ENCODE measurements at regions not wholly inside any gene's neighbourhood (a gene's known extent, or its start where the extent isn't known, plus 50 kb on each side); places are given as distances from the start of the nearest gene placed in this dataset.

- no peak for DNase-seq
These were observed 966.2 kb upstream of the TMEM132C start for GRCh38 chr12:127300753-127301152.

DNA sequence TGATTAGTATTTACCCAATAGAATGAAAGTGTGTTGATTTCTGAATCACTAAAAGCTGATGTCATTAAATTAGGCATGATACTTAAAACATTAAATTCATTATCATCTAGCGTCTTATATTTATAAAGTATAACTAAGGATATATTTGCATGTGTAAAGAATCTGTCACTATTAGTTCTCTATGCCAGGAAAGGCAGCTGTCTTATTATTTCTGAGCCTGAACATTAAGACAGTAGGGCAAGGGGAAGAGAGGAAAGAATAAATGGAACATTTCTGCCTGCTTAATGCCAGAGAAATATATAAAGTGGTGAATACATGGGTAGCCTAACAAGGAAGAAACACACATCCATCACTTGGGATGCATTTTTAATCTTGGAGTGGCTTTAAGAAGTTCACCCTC, 965.1 kb upstream of the TMEM132C start:
- DNase-seq, result no peak

DNA sequence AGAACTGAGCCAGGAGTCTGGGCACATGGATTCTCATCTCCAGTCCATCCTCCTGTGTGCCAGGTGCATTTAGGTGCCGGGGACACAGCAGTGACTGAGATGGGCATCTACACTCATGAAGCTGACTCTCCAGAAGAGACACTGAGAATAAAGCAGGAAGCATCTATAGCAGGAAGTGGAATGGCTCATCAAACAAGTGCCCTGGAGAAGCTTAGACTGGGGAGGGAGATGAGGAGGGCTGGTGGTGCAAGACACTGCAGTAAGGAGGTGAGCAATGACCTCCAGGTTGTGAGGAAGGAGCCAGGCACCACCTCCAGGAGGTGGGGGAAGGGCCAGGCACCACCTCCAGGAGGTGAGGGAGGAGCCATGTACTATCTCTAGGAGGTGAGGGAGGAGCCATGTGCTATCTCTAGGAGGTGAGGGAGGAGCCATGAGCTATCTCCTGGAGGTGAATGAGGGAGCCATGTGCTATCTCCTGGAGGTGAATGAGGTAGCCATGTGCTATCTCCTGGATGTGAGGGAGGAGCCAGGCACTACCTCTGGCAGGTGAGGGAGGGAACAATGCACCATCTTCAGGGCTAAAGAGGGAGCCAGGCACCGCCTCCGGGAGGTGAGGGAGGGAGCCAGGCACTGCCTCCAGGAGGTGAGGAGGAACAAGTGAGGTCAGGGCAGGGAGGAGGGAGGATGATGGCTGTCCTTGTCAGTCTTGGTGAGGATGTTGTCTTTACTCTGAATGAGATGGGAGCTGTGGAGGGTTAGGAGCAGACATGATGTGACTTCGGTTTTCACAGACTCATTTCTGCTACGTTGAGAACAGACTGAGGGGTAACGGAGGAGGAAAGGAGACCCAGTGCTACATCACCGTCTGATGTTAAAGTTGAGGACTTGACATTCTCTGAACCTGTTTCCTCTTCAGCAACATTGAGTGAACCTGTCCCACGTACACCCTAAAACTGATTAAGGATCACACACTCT, 961.9 kb upstream of the TMEM132C start:
- no peak for DNase-seq

- no peak for DNase-seq
These were observed 960.3 kb upstream of the TMEM132C start for GRCh38 chr12:127306604-127307215.

- DNase-seq, result no peak
These were observed 959.4 kb upstream of the TMEM132C start for GRCh38 chr12:127307528-127307927.

DNA sequence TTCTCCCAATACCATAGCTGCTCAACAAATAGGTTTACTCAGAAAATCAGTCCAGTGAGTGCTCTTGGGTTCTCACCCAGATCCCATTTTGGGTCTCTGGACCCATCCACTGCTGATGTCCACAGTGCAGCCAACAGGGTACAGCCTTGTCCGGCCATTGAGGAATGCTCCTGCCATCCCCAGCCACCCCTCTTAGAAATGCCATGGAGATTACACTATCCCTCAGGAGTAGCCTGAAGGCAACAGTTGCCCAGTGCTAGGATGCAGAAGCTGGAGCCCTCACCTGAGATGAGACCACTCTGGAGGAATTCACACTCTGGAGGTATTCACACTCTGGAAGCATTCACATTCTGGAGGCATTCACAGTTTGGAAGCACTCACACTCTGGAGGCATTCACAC, 958.8 kb upstream of the TMEM132C start:
- no peak for DNase-seq

DNA sequence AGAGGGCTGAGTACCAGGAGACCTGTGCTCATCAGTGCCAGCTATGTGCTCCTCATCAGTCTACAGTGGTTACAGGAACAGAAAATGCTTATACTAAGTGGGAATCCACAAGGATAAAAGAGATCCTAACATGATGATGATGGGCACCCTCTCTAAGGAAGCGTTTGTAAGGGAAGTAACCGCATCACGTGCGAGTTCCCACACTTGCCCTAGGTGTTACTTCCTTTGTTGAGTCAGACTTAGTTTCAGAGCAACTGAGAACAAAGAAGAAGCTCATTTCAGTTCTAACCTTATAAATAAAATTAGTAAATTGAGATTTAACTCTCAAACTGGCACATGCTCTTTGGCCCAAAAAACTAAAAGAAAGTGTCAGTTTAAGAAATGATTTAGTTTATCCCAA, 956.4 kb upstream of the TMEM132C start:
- no peak for DNase-seq

- DNase-seq, result no peak
These were observed 955.1 kb upstream of the TMEM132C start for GRCh38 chr12:127311720-127312364.

- DNase-seq, result no peak
These were observed 942.3 kb upstream of the TMEM132C start for GRCh38 chr12:127324681-127325080.

- DNase-seq, result no peak
These were observed 939.0 kb upstream of the TMEM132C start for GRCh38 chr12:127327986-127328385.

- no peak for DNase-seq
These were observed 938.1 kb upstream of the TMEM132C start for GRCh38 chr12:127328867-127329266.

- no peak for DNase-seq
These were observed 932.6 kb upstream of the TMEM132C start for GRCh38 chr12:127334365-127334764.

DNA sequence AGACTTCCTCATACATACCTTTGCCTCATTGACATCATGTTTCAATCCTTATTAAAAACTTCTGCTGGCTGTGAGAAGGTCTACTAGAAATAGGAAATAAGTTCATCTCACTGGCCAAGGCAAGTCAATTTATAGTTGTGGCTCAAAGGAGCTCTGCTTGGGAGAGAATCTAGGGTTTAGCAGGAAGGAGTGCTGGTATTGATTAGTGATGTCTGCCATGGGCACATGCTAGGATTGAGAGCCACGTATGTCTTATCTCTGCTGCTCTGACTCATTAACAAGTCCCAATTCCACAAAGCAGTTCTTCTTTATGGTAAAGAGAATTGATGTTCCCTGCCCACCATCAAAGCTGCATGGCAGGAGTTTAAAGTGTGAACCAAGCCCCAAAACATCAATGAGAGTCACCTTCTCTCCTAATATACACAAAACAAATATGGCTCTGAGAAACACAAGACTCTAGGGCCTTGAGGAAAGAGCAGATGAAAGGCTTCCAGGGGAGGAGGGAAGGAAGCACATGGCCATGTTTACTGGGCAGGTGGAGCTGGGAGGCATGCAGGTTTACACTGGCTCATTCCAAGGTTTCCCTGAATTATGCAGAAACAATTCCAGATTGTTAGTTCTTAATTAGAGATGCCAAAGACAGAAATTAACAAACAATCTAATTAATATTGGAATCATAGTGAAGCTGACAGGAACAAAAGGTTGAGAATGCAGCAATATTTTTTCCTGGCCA, 931.9 kb upstream of the TMEM132C start:
- DNase-seq, result no peak

DNA sequence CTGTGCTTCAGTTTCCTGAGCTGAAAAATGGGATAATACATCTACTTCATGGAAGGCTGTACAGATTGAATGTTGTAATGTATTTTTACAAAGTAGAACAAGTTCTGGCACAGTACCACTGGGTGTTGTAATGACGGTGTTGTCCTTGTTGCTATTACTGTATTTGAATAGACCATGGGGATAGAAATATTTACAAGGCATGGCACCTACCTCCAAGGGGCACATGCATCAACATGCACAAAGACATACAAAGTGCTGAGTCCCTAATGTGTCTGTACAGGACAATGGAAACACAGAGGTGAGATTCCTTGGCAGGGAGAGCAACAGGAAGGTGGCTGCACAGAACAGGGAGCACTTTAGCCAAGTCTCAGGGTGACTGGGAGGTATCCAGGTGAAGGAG, 930.6 kb upstream of the TMEM132C start:
- no peak for DNase-seq

DNA sequence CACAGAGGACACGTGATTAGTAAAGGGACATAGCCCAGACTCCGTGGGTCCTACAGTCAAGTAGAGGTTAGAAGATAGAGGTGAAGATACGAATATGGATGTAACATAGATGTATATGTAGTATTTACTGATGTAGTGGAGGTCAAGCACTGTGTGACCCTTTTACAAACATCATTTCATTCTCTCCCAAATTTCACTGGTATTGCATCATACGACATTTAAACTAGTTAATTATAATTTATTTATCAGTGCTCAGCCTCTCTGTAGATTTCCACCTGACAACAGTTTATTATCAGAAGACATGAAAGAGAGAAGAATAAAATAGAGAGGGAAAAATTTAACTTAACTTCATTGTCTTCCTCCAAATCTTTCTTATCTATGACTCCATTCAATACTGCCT, 927.9 kb upstream of the TMEM132C start:
- no peak for DNase-seq

GRCh38 chr12:127340381-127340780, 926.6 kb upstream of the TMEM132C start:
- no peak for DNase-seq

DNA sequence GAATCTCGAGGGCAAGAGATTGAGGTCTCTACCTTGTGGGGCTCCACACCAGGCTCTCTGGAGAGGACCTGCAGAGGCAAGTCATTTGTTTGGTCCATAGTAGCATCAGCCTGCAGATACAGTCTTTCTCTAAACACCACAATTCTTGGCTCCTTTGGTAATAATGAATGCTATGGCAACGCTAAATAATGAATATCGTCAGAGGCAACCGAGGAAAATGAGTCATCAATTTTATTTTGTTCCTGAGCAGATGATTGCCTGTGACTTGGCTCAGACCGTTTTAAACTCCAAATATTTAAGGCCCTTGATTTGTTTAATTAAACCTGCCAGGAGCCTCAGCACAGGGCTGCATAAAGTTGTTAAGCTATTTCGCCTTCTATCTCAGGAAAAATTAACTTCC, 924.1 kb upstream of the TMEM132C start:
- no peak for DNase-seq

- no peak for DNase-seq
These were observed 923.0 kb upstream of the TMEM132C start for GRCh38 chr12:127343940-127344339.

- DNase-seq, result no peak
These were observed 915.4 kb upstream of the TMEM132C start for GRCh38 chr12:127351481-127352010.

GRCh38 chr12:127355061-127355841, 911.7 kb upstream of the TMEM132C start:
- no peak for DNase-seq

- DNase-seq, result no peak
These were observed 908.1 kb upstream of the TMEM132C start for GRCh38 chr12:127358888-127359287.

DNA sequence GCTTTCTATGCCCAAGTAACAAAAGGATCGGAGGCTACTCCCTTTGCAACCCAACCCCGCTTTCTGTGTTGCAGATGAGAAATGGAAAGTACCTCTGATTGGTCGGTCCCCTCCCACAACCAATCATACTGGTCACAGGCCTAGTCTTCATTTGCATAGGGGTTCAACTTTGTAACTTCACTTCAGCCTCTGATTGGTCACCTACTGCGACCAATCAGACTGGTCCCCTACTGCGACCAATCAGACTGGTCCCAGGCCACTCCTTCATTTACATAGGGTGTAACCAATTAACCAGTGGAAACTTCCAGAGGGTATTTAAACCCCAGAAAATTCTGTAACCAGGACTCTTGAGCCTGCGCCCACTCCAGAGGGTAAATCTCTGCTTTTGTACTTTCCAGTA, 906.4 kb upstream of the TMEM132C start:
- no peak for DNase-seq
